SU-DHL-6 (cell line): ENCODE measurements at regions not wholly inside any gene's neighbourhood (a gene's known extent, or its start where the extent isn't known, plus 50 kb on each side); places are given as distances from the start of the nearest gene placed in this dataset.
"Not testable (repeated sequence)": the region's sequence is repeated elsewhere in the genome, so short reads cannot be mapped to it uniquely, and the experiment has no call there.

Experiments
- H2AFZ ChIP-seq: fragments of 200-600 bp; sonication (generic); 2 replicates; pipeline ENCODE4 v1.6.1; 2014; ENCODE audit warnings: low read depth, mild to moderate bottlenecking, moderate library complexity, mixed read lengths, antibody characterized with exemption, low read length; ENCODE audit not compliant: severe bottlenecking
- H3F3A ChIP-seq: fragments of 200-600 bp; shearing (Covaris generic); 2 replicates; pipeline ENCODE4 v1.6.0; 2016; ENCODE audit warnings: antibody characterized with exemption, mild to moderate bottlenecking; ENCODE audit not compliant: insufficient read depth
- H3K27ac ChIP-seq: fragments of 200-600 bp; sonication (generic); 2 replicates; pipeline ENCODE4 v1.5.1; 2016; ENCODE audit warnings: low read depth, mild to moderate bottlenecking, low read length, moderate library complexity, mixed read lengths
- H3K27me3 ChIP-seq: fragments of 200-600 bp; sonication (generic), shearing (Covaris generic); 2 replicates; pipeline ENCODE4 v1.6.0; 2014; ENCODE audit warnings: mild to moderate bottlenecking, low read length
- H3K36me3 ChIP-seq: fragments of 200-600 bp; sonication (generic); 2 replicates; pipeline ENCODE4 v1.6.1; 2014; ENCODE audit warnings: mild to moderate bottlenecking, low read length, mixed read lengths
- H3K4me2 ChIP-seq: fragments of 300-600, 200-600 bp; shearing (Covaris generic), sonication (generic); 2 replicates; pipeline ENCODE4 v1.6.0; 2014; ENCODE audit warnings: low read length, low read depth, mild to moderate bottlenecking; ENCODE audit not compliant: poor library complexity, severe bottlenecking
- H3K4me3 ChIP-seq: fragments of 200-600 bp; sonication (generic); 2 replicates; pipeline ENCODE4 v1.5.1; 2014; ENCODE audit warnings: antibody characterized with exemption, low read length, mild to moderate bottlenecking, mixed read lengths; ENCODE audit not compliant: insufficient read depth, poor library complexity, severe bottlenecking
- H3K79me2 ChIP-seq: fragments of 200-600 bp; sonication (generic); 2 replicates; pipeline ENCODE4 v1.6.1; 2014; ENCODE audit warnings: mild to moderate bottlenecking, low read length, moderate library complexity; ENCODE audit not compliant: insufficient read depth
- H3K9ac ChIP-seq: fragments of 200-600 bp; sonication (generic); 2 replicates; pipeline ENCODE4 v1.7.0; 2014; ENCODE audit warnings: mild to moderate bottlenecking, low read length
- H3K9me2 ChIP-seq: fragments of 200-600 bp; sonication (generic); replicated peaks from 2 replicates; pipeline ENCODE4 v1.6.1; 2014; ENCODE audit warnings: low read length; ENCODE audit not compliant: insufficient read depth
- H3K9me3 ChIP-seq: fragments of 200-600 bp; sonication (generic); 2 replicates; pipeline ENCODE4 v1.6.1; 2014; ENCODE audit warnings: low read length, mixed read lengths; ENCODE audit not compliant: insufficient read depth
- H4K20me1 ChIP-seq: fragments of 200-600 bp; sonication (generic); 2 replicates; pipeline ENCODE4 v1.6.1; 2014; ENCODE audit warnings: low read depth, mild to moderate bottlenecking, antibody characterized with exemption, low read length, moderate library complexity, mixed read lengths
- EZH2phosphoT487 ChIP-seq: fragments of 200-600 bp; sonication (generic), shearing (Covaris generic); conservative IDR thresholded peaks from 2 replicates; pipeline ENCODE4 v1.6.1; 2018; ENCODE audit warnings: mild to moderate bottlenecking, antibody characterized with exemption, low read length, moderate library complexity, mixed read lengths
- TF ChIP-seq, protein P1 (sequence below): fragments of 200-600 bp; sonication (generic); IDR thresholded peaks from one replicate; pipeline ENCODE4 v1.5.1; 2017; ENCODE audit warnings: antibody characterized with exemption, mild to moderate bottlenecking, low read length, moderate library complexity; ENCODE audit not compliant: insufficient read depth, poor library complexity, severe bottlenecking

GRCh38 chr1:115445090-115445489 is 107.0 kb upstream of the NGF start:
- Histone ChIP-seq H3K9me3 (no peaks in the 10 kb centered on the region), H3K9ac (no peak overlapping the region), H4K20me1 (no peaks in the 10 kb centered on the region), H3K9me2 (no peaks in the 10 kb centered on the region), H3K4me2 (no peak overlapping the region), H3K27me3 (no peaks in the 10 kb centered on the region), H3K4me3 (no peak overlapping the region), H2AFZ (no peak overlapping the region), H3F3A (no peaks in the 10 kb centered on the region), H3K36me3 (no peaks in the 10 kb centered on the region), H3K79me2 (no peaks in the 10 kb centered on the region), H3K27ac (no peak overlapping the region)
- TF ChIP-seq EZH2phosphoT487, result no peak
- TF ChIP-seq, protein P1, sequence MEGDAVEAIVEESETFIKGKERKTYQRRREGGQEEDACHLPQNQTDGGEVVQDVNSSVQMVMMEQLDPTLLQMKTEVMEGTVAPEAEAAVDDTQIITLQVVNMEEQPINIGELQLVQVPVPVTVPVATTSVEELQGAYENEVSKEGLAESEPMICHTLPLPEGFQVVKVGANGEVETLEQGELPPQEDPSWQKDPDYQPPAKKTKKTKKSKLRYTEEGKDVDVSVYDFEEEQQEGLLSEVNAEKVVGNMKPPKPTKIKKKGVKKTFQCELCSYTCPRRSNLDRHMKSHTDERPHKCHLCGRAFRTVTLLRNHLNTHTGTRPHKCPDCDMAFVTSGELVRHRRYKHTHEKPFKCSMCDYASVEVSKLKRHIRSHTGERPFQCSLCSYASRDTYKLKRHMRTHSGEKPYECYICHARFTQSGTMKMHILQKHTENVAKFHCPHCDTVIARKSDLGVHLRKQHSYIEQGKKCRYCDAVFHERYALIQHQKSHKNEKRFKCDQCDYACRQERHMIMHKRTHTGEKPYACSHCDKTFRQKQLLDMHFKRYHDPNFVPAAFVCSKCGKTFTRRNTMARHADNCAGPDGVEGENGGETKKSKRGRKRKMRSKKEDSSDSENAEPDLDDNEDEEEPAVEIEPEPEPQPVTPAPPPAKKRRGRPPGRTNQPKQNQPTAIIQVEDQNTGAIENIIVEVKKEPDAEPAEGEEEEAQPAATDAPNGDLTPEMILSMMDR, result no peak

DNA sequence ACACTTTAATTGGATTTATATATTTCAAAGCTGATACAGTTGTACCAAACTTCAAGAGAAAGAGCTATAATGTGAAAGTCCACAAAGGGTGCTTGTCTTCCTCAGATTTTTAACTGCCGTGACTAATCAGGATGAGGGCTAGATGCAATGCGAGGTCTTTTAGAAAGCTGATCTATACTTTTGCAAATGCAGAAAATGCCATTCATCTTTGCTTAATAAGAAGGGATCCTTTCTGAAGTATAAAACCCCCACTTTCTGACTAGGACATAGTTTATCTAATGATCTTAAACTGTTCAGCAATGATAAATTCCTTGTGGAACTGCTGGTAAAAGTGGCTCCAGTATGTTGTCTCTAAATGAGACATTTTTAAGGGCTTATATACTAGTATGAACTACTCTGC is 102.7 kb upstream of the NGF start:
- Histone ChIP-seq H4K20me1 (no peaks in the 10 kb centered on the region), H3K79me2 (no peaks in the 10 kb centered on the region), H3K9ac (no peak overlapping the region), H3K9me3 (no peaks in the 10 kb centered on the region), H2AFZ (no peak overlapping the region), H3K4me2 (no peak overlapping the region), H3K27me3 (no peaks in the 10 kb centered on the region), H3K36me3 (no peaks in the 10 kb centered on the region), H3K9me2 (no peaks in the 10 kb centered on the region), H3K27ac (no peak overlapping the region), H3K4me3 (no peak overlapping the region), H3F3A (no peaks in the 10 kb centered on the region)
- TF ChIP-seq EZH2phosphoT487, result no peak
- TF ChIP-seq, protein P1, result no peak

GRCh38 chr1:115439520-115439919 is 101.5 kb upstream of the NGF start:
- H3K9ac ChIP-seq, result not testable (repeated sequence)

GRCh38 chr1:115437196-115437595 is 99.1 kb upstream of the NGF start:
- Histone ChIP-seq H3K27me3 (no peaks in the 10 kb centered on the region), H3K9me3 (no peaks in the 10 kb centered on the region), H3K79me2 (no peaks in the 10 kb centered on the region), H3K9ac (no peak overlapping the region), H3K36me3 (no peaks in the 10 kb centered on the region), H3K27ac (no peak overlapping the region), H3K9me2 (no peaks in the 10 kb centered on the region), H3K4me3 (no peak overlapping the region), H2AFZ (no peak overlapping the region), H4K20me1 (no peaks in the 10 kb centered on the region), H3F3A (no peaks in the 10 kb centered on the region), H3K4me2 (no peak overlapping the region)
- no peak for TF ChIP-seq EZH2phosphoT487
- TF ChIP-seq, protein P1, result no peak

More at GRCh38 chr1:115439520-115439919, 101.5 kb upstream of the NGF start:
- H3K27me3 ChIP-seq, H3K9me3 ChIP-seq, H3K27ac ChIP-seq, H4K20me1 ChIP-seq, H3K36me3 ChIP-seq, H3K79me2 ChIP-seq, H2AFZ ChIP-seq, H3K9me2 ChIP-seq, H3K4me2 ChIP-seq, H3K4me3 ChIP-seq, H3F3A ChIP-seq: not testable (repeated sequence)
